GM12878 (cell line): ENCODE measurements at regions not wholly inside any gene's neighbourhood (a gene's known extent, or its start where the extent isn't known, plus 50 kb on each side); places are given as distances from the start of the nearest gene placed in this dataset.
A peak's percentile ranks its signal among the peaks of the same experiment; 100 is the strongest.

Source experiments
- ATAC-seq: fragments of 200-7000 bp; cut with Tn5 transposase; 3 replicates; pipeline ENCODE4 v1.9.1; 2020; ENCODE audit warnings: mild to moderate bottlenecking, moderate library complexity
- BruUV-seq: library from RNA; stranded (reverse); fragments of 400-500 nt; replicated peaks from 2 replicates; lab custom pipeline; 2021; lab: Mats Ljungman, UMichigan
- CTCF ChIA-PET: fragments of 300-600 bp; sonication (Branson Sonifier 250); formaldehyde crosslinking; extraction: SDS; loops from one replicate; lab custom pipeline; 2021; ENCODE audit warnings: inconsistent platforms; lab: Yijun Ruan, JAX
- POLR2A ChIA-PET: fragments of 350-600 bp; formaldehyde crosslinking; extraction: SDS; loops from one replicate; lab custom pipeline; 2021; ENCODE audit warnings: inconsistent platforms; lab: Charles Lee
- RAD21 ChIA-PET: fragments of 300-600 bp; sonication (Branson Sonifier 250); formaldehyde crosslinking; loops from one replicate; lab custom pipeline; 2023; ENCODE audit warnings: antibody characterized with exemption; ENCODE audit not compliant: unreplicated experiment; lab: Charles Lee
- SMC1A ChIA-PET: fragments of 300-600 bp; sonication (Branson Sonifier 250); formaldehyde crosslinking; loops from one replicate; lab custom pipeline; 2023; ENCODE audit not compliant: unreplicated experiment, uncharacterized antibody; lab: Charles Lee
- DNase-seq: peaks from one replicate; pipeline ENCODE4 v3.0.0-alpha.2; 2011; ENCODE audit warnings: low read depth, low spot score
- FAIRE-seq: peaks from 3 replicates; lab custom pipeline; 2011; peaks lifted over from hg19 to GRCh38; lab: Jason Lieb, UNC
- H2AFZ ChIP-seq: 2 replicates; pipeline ENCODE4 v1.6.0; 2011; ENCODE audit warnings: low read depth, low read length, control low read depth; ENCODE audit not compliant: control insufficient read depth
- H3K27ac ChIP-seq: 2 replicates; pipeline ENCODE4 v1.5.1; 2011; ENCODE audit warnings: control low read depth; ENCODE audit not compliant: control insufficient read depth, insufficient read depth
- H3K27me3 ChIP-seq, 2 experiments: replicated peaks in 1 of 2; 2 replicates each; pipeline versions ENCODE4 v1.6.0 to v1.6.1; 2011; ENCODE audit warnings: low read length in 1 of 2; ENCODE audit not compliant: control insufficient read depth in 2 of 2, insufficient read depth in 2 of 2
- H3K36me3 ChIP-seq, 2 experiments: 2 replicates each; pipeline ENCODE4 v1.5.1; 2011; ENCODE audit warnings: low read length in 1 of 2; ENCODE audit not compliant: control insufficient read depth in 2 of 2, insufficient read depth in 2 of 2
- H3K4me1 ChIP-seq: 2 replicates; pipeline ENCODE4 v1.6.1; 2011; ENCODE audit warnings: mild to moderate bottlenecking, low read length, moderate library complexity, mixed read lengths; ENCODE audit not compliant: control insufficient read depth, insufficient read depth
- H3K4me2 ChIP-seq: 2 replicates; pipeline ENCODE4 v1.6.0; 2011; ENCODE audit warnings: control low read depth; ENCODE audit not compliant: control insufficient read depth, insufficient read depth
- H3K4me3 ChIP-seq: fragments of 200-600 bp; sonication (generic); 2 replicates; pipeline ENCODE4 v1.5.1; 2016
- H3K79me2 ChIP-seq: 2 replicates; pipeline ENCODE4 v1.6.0; 2011; ENCODE audit warnings: low read length; ENCODE audit not compliant: control insufficient read depth, insufficient read depth
- H3K9ac ChIP-seq: 2 replicates; pipeline ENCODE4 v1.8.0; 2011; ENCODE audit warnings: low read length, control low read depth, mixed read lengths; ENCODE audit not compliant: control insufficient read depth, insufficient read depth
- H3K9me3 ChIP-seq: replicated peaks from 3 replicates; pipeline ENCODE4 v1.5.1; 2011; ENCODE audit warnings: mild to moderate bottlenecking, low read length; ENCODE audit not compliant: control insufficient read depth, insufficient read depth
- H4K20me1 ChIP-seq: 2 replicates; pipeline ENCODE4 v1.6.0; 2011; ENCODE audit not compliant: control insufficient read depth, insufficient read depth
- BACH1 ChIP-seq: fragments of 450-650 bp; IDR thresholded peaks from 2 replicates; pipeline ENCODE4 v1.6.1; 2017; ENCODE audit warnings: mild to moderate bottlenecking, borderline replicate concordance
- CREB1 ChIP-seq: IDR thresholded peaks from 2 replicates; pipeline ENCODE4 v1.6.1; 2012; ENCODE audit warnings: low read depth, mild to moderate bottlenecking, inconsistent platforms
- IKZF1 ChIP-seq: fragments of 450-650 bp; conservative IDR thresholded peaks from 2 replicates; pipeline ENCODE4 v1.6.1; 2017; ENCODE audit warnings: antibody characterized with exemption, mild to moderate bottlenecking
- IRF3 ChIP-seq: fragments of 450-650 bp; IDR thresholded peaks from 2 replicates; pipeline ENCODE4 v1.6.1; 2014; ENCODE audit warnings: mild to moderate bottlenecking
- MTA2 ChIP-seq: fragments of 450-650 bp; IDR thresholded peaks from 2 replicates; pipeline ENCODE4 v1.6.1; 2016; ENCODE audit warnings: low read depth, mild to moderate bottlenecking, moderate library complexity
- POLR2AphosphoS2 ChIP-seq: IDR thresholded peaks from 2 replicates; pipeline ENCODE4 v1.6.1; 2011; ENCODE audit warnings: low read depth, mild to moderate bottlenecking, low read length, improper control_type of control experiment, moderate library complexity
- RAD21 ChIP-seq: IDR thresholded peaks from 2 replicates; pipeline ENCODE4 v1.6.1; 2011; ENCODE audit warnings: mild to moderate bottlenecking, low read depth, low read length, moderate library complexity; ENCODE audit not compliant: insufficient read depth
- STAT1 ChIP-seq: fragments of 450-650 bp; conservative IDR thresholded peaks from 2 replicates; pipeline ENCODE4 v1.6.1; 2014; ENCODE audit warnings: antibody characterized with exemption, mild to moderate bottlenecking
- ZBTB33 ChIP-seq: fragments of 450-650 bp; IDR thresholded peaks from 2 replicates; pipeline ENCODE4 v1.6.1; 2017; ENCODE audit warnings: mild to moderate bottlenecking
- WGBS: methylation state at CpG from one replicate; pipeline ENCODE4 v1.1.6; 2016; ENCODE audit warnings: low lambda C conversion rate; ENCODE audit not compliant: insufficient replicate concordance, insufficient coverage; ENCODE audit errors: missing lambda C conversion rate; 5-methylcytosine and 5-hydroxymethylcytosine counted together
- in situ Hi-C: fragments of 300-500 bp; cut with MboI; formaldehyde crosslinking; loops from 9 replicates; pipeline ENCODE4 v1.14.3; 2018; ENCODE audit warnings: mixed read lengths
- intact Hi-C: fragments of 100-400 bp; cut with micrococcal nuclease; formaldehyde crosslinking; loops from one replicate; pipeline ENCODE4 v1.14.2; 2022; ENCODE audit not compliant: unreplicated experiment

- intact Hi-C loops, result no loop called here
- ChIA-PET POLR2A (no interaction called here), SMC1A (interaction anchor here (1.0 to 1.9 kb wide), 3 partner anchors 9 to 249 kb away, joined by 3 to 8 read pairs (median 4); no protein-coding TSS in a partner anchor), CTCF (interaction anchor here (0.6 kb wide), 1 partner anchor 31 kb away, joined by 3 read pairs; no protein-coding TSS in a partner anchor), RAD21 (no interaction called here)
- BruUV-seq, result no TSS peak
- no peak for DNase-seq
- TF ChIP-seq RAD21, result no peak
- TF ChIP-seq CREB1, result no peak
- TF ChIP-seq POLR2AphosphoS2, result no peak
- TF ChIP-seq IKZF1, result 0 out of 2 replicates have a peak, but pooled peaks have one; percentile 19
- peak; percentile 51; the same call in 1 of the 2 replicates for TF ChIP-seq MTA2
- TF ChIP-seq BACH1, result no peak
- no peak for TF ChIP-seq STAT1
- TF ChIP-seq ZBTB33, result no peak
- TF ChIP-seq IRF3, result no peak
- no peaks in the 10 kb centered on the region for H3K9me3 ChIP-seq
- H3K4me1 ChIP-seq, result no peaks in the 10 kb centered on the region
- no peak overlapping the region for H3K27ac ChIP-seq
- H2AFZ ChIP-seq, result no peak overlapping the region
- H3K79me2 ChIP-seq, result no peaks in the 10 kb centered on the region
- in situ Hi-C loops, result no loop called here
- no peak overlapping the region for H3K4me2 ChIP-seq
- ATAC-seq, result peak; percentile 38; the same call in 2 of the 3 replicates
- H3K9ac ChIP-seq, result no peak overlapping the region
- H3K4me3 ChIP-seq, result no peak overlapping the region
- FAIRE-seq, result no peak
- no peaks in the 10 kb centered on the region for H3K36me3 ChIP-seq
- H4K20me1 ChIP-seq, result no peaks in the 10 kb centered on the region
- H3K27me3 ChIP-seq, result no peaks in the 10 kb centered on the region
- 26% methylated on average over 3 of the region's 3 CpGs for whole genome bisulfite sequencing
These were observed 328.2 kb upstream of the ZNF462 start for GRCh38 chr9:106534800-106535199.
